Uterus (tissue), 2 donors: ENCODE measurements at regions not wholly inside any gene's neighbourhood (a gene's known extent, or its start where the extent isn't known, plus 50 kb on each side); places are given as distances from the start of the nearest gene placed in this dataset.

Experiments used
- CTCF ChIP-seq, 4 experiments: fragments of 200-600 bp in 2 of 4; fragments of 450-650 bp in 2 of 4; sonication (generic) in 2 of 4; IDR thresholded peaks; one replicate each; pipeline ENCODE4 v1.5.1; 2016 to 2019; ENCODE audit warnings: antibody characterized with exemption in 4 of 4, mild to moderate bottlenecking in 2 of 4, moderate library complexity in 1 of 4
- POLR2A ChIP-seq, 2 donors: fragments of 450-650 bp; IDR thresholded peaks; one replicate each; pipeline ENCODE4 v1.6.1; 2016; ENCODE audit warnings: antibody characterized with exemption in 2 of 2, mild to moderate bottlenecking in 1 of 2, moderate library complexity in 1 of 2

- TF ChIP-seq CTCF (IDR thresholded peaks at IDR 0.05): no peak
- TF ChIP-seq POLR2A (IDR thresholded peaks at IDR 0.05): no peak
Measured at GRCh38 chr20:39532205-39532604, 570.1 kb downstream of the DHX35 start.
